OCI-LY1 (cell line): ENCODE measurements at regions not wholly inside any gene's neighbourhood (a gene's known extent, or its start where the extent isn't known, plus 50 kb on each side); places are given as distances from the start of the nearest gene placed in this dataset.

Experiments used
- H2AFZ ChIP-seq: fragments of 200-600 bp; sonication (generic), shearing (Covaris generic); 2 replicates; pipeline ENCODE4 v1.6.0; 2014; ENCODE audit warnings: antibody characterized with exemption, mild to moderate bottlenecking, low read length
- H3F3A ChIP-seq: fragments of 200-600 bp; sonication (generic), shearing (Covaris generic); 2 replicates; pipeline ENCODE4 v1.6.0; 2014; ENCODE audit warnings: mild to moderate bottlenecking, antibody characterized with exemption, low read length, moderate library complexity; ENCODE audit not compliant: insufficient read depth
- H3K27ac ChIP-seq: fragments of 200-600 bp; sonication (generic); 2 replicates; pipeline ENCODE4 v1.5.1; 2014; ENCODE audit warnings: low read length, mixed run types, mild to moderate bottlenecking, low read depth; ENCODE audit not compliant: poor library complexity, severe bottlenecking
- H3K27me3 ChIP-seq: fragments of 200-600 bp; sonication (generic); 2 replicates; pipeline ENCODE4 v1.6.0; 2014; ENCODE audit warnings: antibody characterized with exemption, mild to moderate bottlenecking, low read length, moderate library complexity; ENCODE audit not compliant: insufficient read depth
- H3K36me3 ChIP-seq: fragments of 200-600 bp; sonication (generic); 2 replicates; pipeline ENCODE4 v1.6.1; 2014; ENCODE audit warnings: mild to moderate bottlenecking, antibody characterized with exemption, low read length, moderate library complexity, mixed read lengths; ENCODE audit not compliant: insufficient read depth
- H3K4me1 ChIP-seq: fragments of 200-600 bp; sonication (generic); 2 replicates; pipeline ENCODE4 v1.5.1; 2014; ENCODE audit warnings: mild to moderate bottlenecking, low read length, moderate library complexity; ENCODE audit not compliant: insufficient read depth, severe bottlenecking
- H3K4me2 ChIP-seq: fragments of 200-600 bp; sonication (generic), shearing (Covaris generic); 2 replicates; pipeline ENCODE4 v1.6.1; 2014; ENCODE audit warnings: low read length
- H3K4me3 ChIP-seq: fragments of 200-600 bp; sonication (generic); 2 replicates; pipeline ENCODE4 v1.5.1; 2014; ENCODE audit warnings: low read length, low read depth, mild to moderate bottlenecking, mixed read lengths; ENCODE audit not compliant: poor library complexity, severe bottlenecking
- H3K79me2 ChIP-seq: fragments of 200-600 bp; shearing (Covaris generic); 2 replicates; pipeline ENCODE4 v1.6.1; 2016; ENCODE audit warnings: mixed run types, low read length, mixed read lengths; ENCODE audit not compliant: insufficient read depth
- H3K9ac ChIP-seq: fragments of 200-600 bp; sonication (generic), shearing (Covaris generic); 2 replicates; pipeline ENCODE4 v1.6.1; 2014; ENCODE audit warnings: mild to moderate bottlenecking, low read length, mixed read lengths
- H3K9me2 ChIP-seq: fragments of 200-600 bp; sonication (generic), shearing (Covaris generic); 2 replicates; pipeline ENCODE4 v1.6.1; 2014; ENCODE audit warnings: low read depth, mild to moderate bottlenecking, low read length, mixed read lengths
- H3K9me3 ChIP-seq: fragments of 200-600 bp; shearing (Covaris generic); 2 replicates; pipeline ENCODE4 v1.6.1; 2014; ENCODE audit warnings: low read length, mixed read lengths
- H4K20me1 ChIP-seq: fragments of 200-600 bp; sonication (generic), shearing (Covaris generic); 2 replicates; pipeline ENCODE4 v1.6.0; 2016; ENCODE audit warnings: mild to moderate bottlenecking, low read length; ENCODE audit not compliant: insufficient read depth
- EZH2 ChIP-seq: fragments of 200-600 bp; sonication (generic), shearing (Covaris generic); IDR thresholded peaks from 2 replicates; pipeline ENCODE4 v1.8.0; 2017; ENCODE audit warnings: borderline replicate concordance, mixed run types, mild to moderate bottlenecking, antibody characterized with exemption, low read length, moderate library complexity, mixed read lengths
- TF ChIP-seq, protein P1 (sequence below): fragments of 200-600 bp; sonication (generic), shearing (Covaris generic); IDR thresholded peaks from 2 replicates; pipeline ENCODE4 v1.5.1; 2017; ENCODE audit warnings: mild to moderate bottlenecking, antibody characterized with exemption, low read length, moderate library complexity, mixed read lengths

DNA sequence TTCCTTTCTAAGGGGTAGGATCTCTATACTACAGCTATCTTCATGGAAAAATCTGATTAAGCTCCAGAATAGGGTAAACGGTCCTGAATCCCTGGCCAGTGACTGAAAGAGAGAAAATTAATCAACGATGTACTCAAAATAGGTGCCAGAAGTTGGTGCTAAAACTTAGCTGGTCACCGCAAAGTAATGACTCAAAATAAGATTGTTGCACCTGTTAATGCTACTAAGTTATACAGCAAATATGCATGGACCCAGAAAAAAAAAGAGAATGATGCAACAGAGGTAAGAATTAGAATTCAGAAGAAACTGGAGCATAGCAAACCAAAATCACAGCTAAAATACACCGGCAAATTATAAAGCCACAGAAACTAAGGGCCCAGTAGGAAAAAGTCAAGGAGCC is 239.7 kb upstream of the FAM241A start:
- H3K9me2 ChIP-seq, result no peaks in the 10 kb centered on the region
- TF ChIP-seq EZH2, result no peak
- TF ChIP-seq, protein P1, sequence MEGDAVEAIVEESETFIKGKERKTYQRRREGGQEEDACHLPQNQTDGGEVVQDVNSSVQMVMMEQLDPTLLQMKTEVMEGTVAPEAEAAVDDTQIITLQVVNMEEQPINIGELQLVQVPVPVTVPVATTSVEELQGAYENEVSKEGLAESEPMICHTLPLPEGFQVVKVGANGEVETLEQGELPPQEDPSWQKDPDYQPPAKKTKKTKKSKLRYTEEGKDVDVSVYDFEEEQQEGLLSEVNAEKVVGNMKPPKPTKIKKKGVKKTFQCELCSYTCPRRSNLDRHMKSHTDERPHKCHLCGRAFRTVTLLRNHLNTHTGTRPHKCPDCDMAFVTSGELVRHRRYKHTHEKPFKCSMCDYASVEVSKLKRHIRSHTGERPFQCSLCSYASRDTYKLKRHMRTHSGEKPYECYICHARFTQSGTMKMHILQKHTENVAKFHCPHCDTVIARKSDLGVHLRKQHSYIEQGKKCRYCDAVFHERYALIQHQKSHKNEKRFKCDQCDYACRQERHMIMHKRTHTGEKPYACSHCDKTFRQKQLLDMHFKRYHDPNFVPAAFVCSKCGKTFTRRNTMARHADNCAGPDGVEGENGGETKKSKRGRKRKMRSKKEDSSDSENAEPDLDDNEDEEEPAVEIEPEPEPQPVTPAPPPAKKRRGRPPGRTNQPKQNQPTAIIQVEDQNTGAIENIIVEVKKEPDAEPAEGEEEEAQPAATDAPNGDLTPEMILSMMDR, result no peak

DNA sequence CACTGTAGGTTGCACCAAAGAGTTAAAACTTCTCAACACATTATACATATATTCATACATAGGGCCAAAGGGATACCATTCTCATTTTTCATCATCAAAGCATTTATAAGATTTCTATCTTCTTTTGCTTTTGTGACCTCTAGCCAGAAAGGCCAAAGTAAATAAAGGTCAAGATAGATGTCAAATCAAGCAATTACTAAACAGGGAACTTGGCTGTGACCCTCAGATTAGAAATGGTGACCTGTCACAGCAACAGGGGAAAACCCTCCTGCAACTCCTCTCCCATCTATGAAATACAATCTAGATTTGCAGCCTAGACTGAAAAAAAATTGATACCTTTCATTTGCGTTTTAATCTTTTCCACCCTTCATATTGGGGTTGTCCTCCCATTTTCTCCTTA is 225.6 kb upstream of the FAM241A start:
- H4K20me1 ChIP-seq, result no peaks in the 10 kb centered on the region
- H3K9me2 ChIP-seq, result no peaks in the 10 kb centered on the region
- no peak overlapping the region for H3K4me3 ChIP-seq
- H3K36me3 ChIP-seq, result no peaks in the 10 kb centered on the region
- H3K27ac ChIP-seq, result no peak overlapping the region
- no peak overlapping the region for H2AFZ ChIP-seq
- no peaks in the 10 kb centered on the region for H3F3A ChIP-seq
- H3K4me2 ChIP-seq, result no peak overlapping the region
- no peaks in the 10 kb centered on the region for H3K9me3 ChIP-seq
- no peaks in the 10 kb centered on the region for H3K27me3 ChIP-seq
- H3K79me2 ChIP-seq, result no peaks in the 10 kb centered on the region
- TF ChIP-seq EZH2, result no peak
- TF ChIP-seq, protein P1, result no peak
- no peaks in the 10 kb centered on the region for H3K4me1 ChIP-seq
- no peak overlapping the region for H3K9ac ChIP-seq

More for the DNA sequence above, 239.7 kb upstream of the FAM241A start:
- Histone ChIP-seq H3K4me1 (no peaks in the 10 kb centered on the region), H4K20me1 (no peaks in the 10 kb centered on the region), H3K9ac (no peak overlapping the region), H3K27me3 (no peaks in the 10 kb centered on the region), H3K36me3 (no peaks in the 10 kb centered on the region), H3F3A (no peaks in the 10 kb centered on the region), H3K4me2 (no peak overlapping the region), H3K9me3 (no peaks in the 10 kb centered on the region), H2AFZ (no peak overlapping the region), H3K27ac (no peak overlapping the region), H3K4me3 (no peak overlapping the region), H3K79me2 (no peaks in the 10 kb centered on the region)

DNA sequence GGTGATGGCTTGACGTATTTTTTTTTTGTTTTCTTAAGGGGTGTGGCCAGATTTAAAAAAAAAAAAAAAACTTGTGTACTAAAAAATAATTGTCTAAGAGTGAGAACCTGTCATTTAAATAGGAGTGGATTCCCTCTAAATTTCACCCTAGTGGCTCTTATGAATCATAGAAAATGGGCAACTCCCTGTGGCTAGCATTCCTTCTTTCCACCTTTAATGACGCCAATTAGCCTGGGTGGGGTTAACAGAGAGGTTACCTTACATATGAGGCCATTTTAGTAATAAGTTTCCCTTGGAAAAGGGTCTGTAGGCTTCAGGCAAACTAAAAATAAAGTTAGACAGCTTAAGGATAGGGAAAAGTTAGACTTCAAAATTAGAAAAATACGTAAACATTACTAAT is 223.5 kb upstream of the FAM241A start:
- no peaks in the 10 kb centered on the region for H3K9me3 ChIP-seq
- H3K36me3 ChIP-seq, result no peaks in the 10 kb centered on the region
- H4K20me1 ChIP-seq, result no peaks in the 10 kb centered on the region
- no peak overlapping the region for H3K9ac ChIP-seq
- H3F3A ChIP-seq, result no peaks in the 10 kb centered on the region
- no peak overlapping the region for H2AFZ ChIP-seq
- no peak overlapping the region for H3K4me2 ChIP-seq
- no peaks in the 10 kb centered on the region for H3K4me1 ChIP-seq
- no peaks in the 10 kb centered on the region for H3K9me2 ChIP-seq
- no peaks in the 10 kb centered on the region for H3K27me3 ChIP-seq
- H3K4me3 ChIP-seq, result no peak overlapping the region
- no peak overlapping the region for H3K27ac ChIP-seq
- no peak for TF ChIP-seq EZH2
- TF ChIP-seq, protein P1, result no peak
- H3K79me2 ChIP-seq, result no peaks in the 10 kb centered on the region
